KOPT-K1 (cell line): ENCODE measurements at regions not wholly inside any gene's neighbourhood (a gene's known extent, or its start where the extent isn't known, plus 50 kb on each side); places are given as distances from the start of the nearest gene placed in this dataset.

Experiments used
- H3K27ac ChIP-seq: fragments of 200-600 bp; sonication (generic); 2 replicates; pipeline ENCODE4 v1.5.1; 2016; ENCODE audit warnings: antibody characterized with exemption, mild to moderate bottlenecking, low read depth, low read length; ENCODE audit not compliant: poor library complexity, severe bottlenecking
- H3K36me3 ChIP-seq: fragments of 200-600 bp; sonication (generic); 2 replicates; pipeline ENCODE4 v1.5.1; 2017; ENCODE audit warnings: antibody characterized with exemption, mild to moderate bottlenecking, low read length, moderate library complexity; ENCODE audit not compliant: insufficient read depth
- H3K9me3 ChIP-seq: fragments of 200-600 bp; sonication (generic); 2 replicates; pipeline ENCODE4 v1.5.1; 2017; ENCODE audit warnings: antibody characterized with exemption, low read length, mild to moderate bottlenecking; ENCODE audit not compliant: insufficient read depth, poor library complexity, severe bottlenecking

DNA sequence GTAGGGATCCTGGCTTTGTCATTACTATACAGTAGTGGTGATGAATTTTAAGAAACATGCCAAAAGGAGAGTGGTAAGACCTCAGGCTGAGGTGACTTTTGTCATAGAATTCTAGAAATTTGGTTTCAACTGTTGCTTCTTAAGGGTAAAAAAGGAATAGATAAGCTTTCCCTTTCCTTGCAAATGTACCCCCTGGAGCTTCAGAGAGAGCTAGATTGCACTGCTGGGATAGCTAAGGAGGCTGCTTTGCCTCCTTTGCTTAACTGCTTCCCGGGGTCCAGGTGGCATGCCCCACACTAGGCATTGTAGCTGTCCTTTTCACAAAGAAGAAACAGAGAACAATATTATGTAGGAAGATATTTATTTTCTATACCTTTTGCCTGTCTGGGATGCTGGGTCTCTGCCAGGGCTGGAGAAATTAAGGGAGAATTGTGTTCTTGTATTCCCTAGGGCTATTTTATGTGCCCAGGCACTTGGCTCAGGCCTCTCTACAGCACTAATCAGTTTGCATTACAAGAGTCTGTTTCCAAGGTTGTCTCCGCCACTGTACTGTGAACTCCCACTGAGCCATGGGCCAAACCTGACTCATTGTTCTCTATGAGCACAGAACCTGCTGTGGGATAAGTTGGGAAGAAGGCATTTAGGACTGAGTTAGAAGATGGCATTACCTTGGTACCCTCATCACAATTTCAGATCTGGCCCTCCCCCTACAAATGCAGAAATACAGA is 460.0 kb downstream of the PDCD6IP start:
- H3K9me3 ChIP-seq, result no peaks in the 10 kb centered on the region
- H3K27ac ChIP-seq, result no peak overlapping the region
- no peaks in the 10 kb centered on the region for H3K36me3 ChIP-seq

GRCh38 chr3:34260271-34261000 is 462.0 kb downstream of the PDCD6IP start:
- Histone ChIP-seq H3K36me3 (no peaks in the 10 kb centered on the region), H3K9me3 (no peaks in the 10 kb centered on the region), H3K27ac (no peak overlapping the region)

- no peaks in the 10 kb centered on the region for H3K9me3 ChIP-seq
- H3K27ac ChIP-seq, result no peak overlapping the region
- H3K36me3 ChIP-seq, result no peaks in the 10 kb centered on the region
These were observed 462.6 kb downstream of the PDCD6IP start for GRCh38 chr3:34261001-34261385.

- no peak overlapping the region for H3K27ac ChIP-seq
- no peaks in the 10 kb centered on the region for H3K9me3 ChIP-seq
- H3K36me3 ChIP-seq, result no peaks in the 10 kb centered on the region
These were observed 464.7 kb downstream of the PDCD6IP start for GRCh38 chr3:34263101-34263621.

- no peak overlapping the region for H3K27ac ChIP-seq
- no peaks in the 10 kb centered on the region for H3K36me3 ChIP-seq
- no peaks in the 10 kb centered on the region for H3K9me3 ChIP-seq
These were observed 466.1 kb downstream of the PDCD6IP start for GRCh38 chr3:34264337-34265041.

DNA sequence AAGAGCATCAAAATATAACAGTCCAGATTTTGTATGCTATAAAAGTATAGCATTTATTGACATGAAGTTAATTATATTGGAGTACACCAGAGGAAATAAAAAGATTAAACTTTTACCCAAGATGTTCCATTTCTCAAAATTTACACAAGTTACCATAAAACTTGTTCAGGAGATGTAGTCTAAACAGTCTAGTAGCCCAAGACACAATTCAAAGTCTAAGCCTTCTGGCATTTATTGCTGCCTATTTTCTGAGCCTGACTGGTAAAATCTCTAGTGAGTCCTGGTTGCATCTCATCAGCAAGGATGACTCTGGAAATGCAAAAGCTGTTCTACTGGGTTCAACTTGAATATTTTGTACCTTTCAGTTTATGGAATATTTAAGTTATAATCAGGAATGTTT is 468.7 kb downstream of the PDCD6IP start:
- Histone ChIP-seq H3K9me3 (no peaks in the 10 kb centered on the region), H3K36me3 (no peaks in the 10 kb centered on the region), H3K27ac (no peak overlapping the region)

DNA sequence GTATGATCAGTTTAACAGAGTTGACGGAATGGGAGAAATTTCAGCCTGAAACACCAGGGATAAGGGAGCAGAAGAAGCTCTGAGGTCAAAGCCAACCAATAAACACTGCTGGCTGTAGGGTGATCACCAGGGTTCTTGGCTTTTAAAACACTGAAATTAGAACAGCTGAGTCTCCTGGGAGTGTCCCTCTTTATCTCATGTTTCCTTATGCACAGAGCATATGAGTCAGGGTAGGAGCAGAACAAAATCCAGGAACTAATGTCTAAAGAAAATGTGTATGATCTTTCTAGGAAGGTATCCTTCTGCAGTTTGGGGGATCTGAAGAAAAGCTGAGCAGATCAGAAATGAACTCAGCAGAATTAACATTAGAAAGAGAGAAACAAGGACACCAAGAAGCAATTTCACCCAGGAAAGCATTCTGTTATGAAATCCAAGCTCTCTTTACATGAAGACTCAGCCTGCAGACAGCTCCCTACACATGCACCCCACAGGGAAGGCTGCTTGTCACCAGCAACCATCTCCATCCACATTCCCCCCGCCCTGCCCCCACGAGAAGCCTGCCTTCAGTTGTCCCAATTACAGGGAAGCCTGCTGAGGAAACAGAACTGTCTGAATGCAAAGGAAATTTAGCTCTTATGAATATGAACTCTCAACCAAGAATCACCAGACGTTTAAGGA is 469.7 kb downstream of the PDCD6IP start:
- Histone ChIP-seq H3K9me3 (no peaks in the 10 kb centered on the region), H3K27ac (no peak overlapping the region), H3K36me3 (no peaks in the 10 kb centered on the region)

DNA sequence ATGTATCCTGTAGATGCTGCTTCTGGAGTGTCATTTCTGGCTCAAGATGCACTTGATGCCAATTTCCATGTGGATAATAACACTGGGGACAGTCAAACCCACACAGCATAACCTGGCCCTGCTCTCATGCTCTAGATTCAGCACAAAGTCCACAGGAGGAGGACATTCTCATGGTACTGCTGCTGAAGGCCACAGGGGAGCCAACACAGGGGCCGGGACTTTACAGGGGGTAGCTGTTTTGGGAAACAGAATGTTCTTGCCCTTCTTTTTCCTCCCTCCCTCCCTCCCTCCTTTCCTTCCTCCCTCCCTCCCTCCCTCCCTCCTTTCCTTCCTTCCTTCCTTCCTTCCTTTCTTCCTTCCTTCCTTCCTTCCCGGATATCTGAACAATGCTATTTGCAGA is 477.4 kb downstream of the PDCD6IP start:
- Histone ChIP-seq H3K9me3 (no peaks in the 10 kb centered on the region), H3K27ac (no peak overlapping the region), H3K36me3 (no peaks in the 10 kb centered on the region)

DNA sequence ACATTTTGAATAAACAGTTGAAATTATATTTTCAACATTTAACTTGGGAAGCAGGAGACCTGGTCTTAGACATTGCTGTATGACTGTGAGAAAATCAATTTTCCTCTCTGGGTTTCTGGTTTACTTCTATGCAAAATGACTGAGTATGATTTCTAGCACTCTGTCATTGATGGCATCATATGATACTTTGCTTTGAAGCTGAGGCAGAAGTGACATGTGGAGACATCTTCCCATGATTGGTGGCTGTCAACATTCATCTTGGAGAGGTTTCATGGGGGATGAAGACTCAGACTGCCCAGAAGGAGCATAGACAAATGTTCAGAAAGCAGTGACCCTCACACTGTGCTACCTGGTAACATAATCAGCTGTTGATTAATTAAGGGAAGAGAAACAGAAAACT is 477.9 kb downstream of the PDCD6IP start:
- Histone ChIP-seq H3K36me3 (no peaks in the 10 kb centered on the region), H3K27ac (no peak overlapping the region), H3K9me3 (no peaks in the 10 kb centered on the region)

DNA sequence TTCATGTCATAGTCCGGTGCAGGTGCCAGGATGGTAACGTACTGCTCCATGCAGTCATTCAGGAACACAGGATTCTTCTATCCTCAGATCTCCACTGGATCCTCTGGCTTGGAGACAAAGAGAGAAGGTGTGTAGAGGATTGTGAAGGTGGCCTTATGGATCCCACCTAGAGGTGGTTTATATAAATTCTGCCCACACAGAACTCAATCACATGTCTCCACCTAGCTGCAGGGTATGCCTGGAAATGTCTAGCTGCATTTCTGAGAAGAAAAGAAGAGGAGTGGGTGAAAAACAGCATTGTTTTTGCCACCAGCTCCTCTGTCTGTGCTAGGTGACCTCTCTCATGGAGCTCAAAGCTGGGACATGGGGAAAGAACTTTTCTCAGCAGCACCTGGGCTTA is 478.7 kb downstream of the PDCD6IP start:
- Histone ChIP-seq H3K9me3 (no peaks in the 10 kb centered on the region), H3K27ac (no peak overlapping the region), H3K36me3 (no peaks in the 10 kb centered on the region)

GRCh38 chr3:34279901-34280300 is 481.5 kb downstream of the PDCD6IP start:
- H3K36me3 ChIP-seq, result no peaks in the 10 kb centered on the region
- no peaks in the 10 kb centered on the region for H3K9me3 ChIP-seq
- H3K27ac ChIP-seq, result no peak overlapping the region

GRCh38 chr3:34283751-34284150 is 485.3 kb downstream of the PDCD6IP start:
- no peaks in the 10 kb centered on the region for H3K36me3 ChIP-seq
- no peaks in the 10 kb centered on the region for H3K9me3 ChIP-seq
- no peak overlapping the region for H3K27ac ChIP-seq

DNA sequence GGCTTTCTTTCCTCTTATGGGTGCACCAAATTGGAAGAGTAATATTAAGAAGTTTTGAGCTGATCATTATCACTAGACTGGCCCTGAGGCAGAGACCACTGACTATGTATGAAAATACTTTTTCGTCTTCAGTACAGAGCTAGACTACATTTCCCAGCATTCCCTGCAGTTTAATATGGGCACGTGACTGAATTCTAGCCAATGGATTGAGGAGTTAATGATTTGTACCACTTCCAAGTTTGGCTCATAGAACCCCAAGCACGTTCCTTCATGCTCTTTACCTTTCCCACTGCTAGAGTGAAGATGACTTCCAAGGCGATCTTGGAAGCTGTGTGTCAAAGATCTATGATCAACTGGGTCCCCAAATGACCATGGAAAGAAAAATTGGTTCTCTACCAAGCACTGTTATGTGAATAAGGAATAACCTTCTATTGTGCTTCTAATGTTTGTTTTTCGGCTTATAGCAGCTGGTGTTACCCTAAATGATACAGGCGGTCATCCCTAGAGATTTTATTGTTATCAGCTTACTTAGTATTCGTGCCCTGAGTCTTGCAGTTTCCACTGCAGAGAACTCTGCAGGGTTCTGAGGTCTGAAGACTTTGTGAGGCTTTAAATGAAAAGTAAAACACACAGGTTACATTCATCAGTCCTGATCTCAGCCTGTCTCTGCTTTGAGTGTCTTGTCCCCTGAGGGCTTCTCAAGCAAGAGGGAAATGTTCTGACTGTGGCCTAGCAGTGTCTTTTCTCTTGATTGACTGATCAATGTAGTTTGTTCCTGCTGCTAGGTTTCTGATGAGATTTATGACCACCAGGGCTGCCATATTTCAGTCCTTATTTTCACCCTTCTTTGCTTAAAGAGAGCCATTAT is 486.8 kb downstream of the PDCD6IP start:
- Histone ChIP-seq H3K27ac (no peak overlapping the region), H3K36me3 (no peaks in the 10 kb centered on the region), H3K9me3 (no peaks in the 10 kb centered on the region)

GRCh38 chr3:34285827-34286188 is 487.4 kb downstream of the PDCD6IP start:
- Histone ChIP-seq H3K36me3 (no peaks in the 10 kb centered on the region), H3K9me3 (no peaks in the 10 kb centered on the region), H3K27ac (no peak overlapping the region)
